IMR-90 (cell line): ENCODE measurements at regions not wholly inside any gene's neighbourhood (a gene's known extent, or its start where the extent isn't known, plus 50 kb on each side); places are given as distances from the start of the nearest gene placed in this dataset.

Experiments
- ATAC-seq: fragments of 200-7000 bp; cut with Tn5 transposase; 2 replicates; pipeline ENCODE4 v1.9.1; 2020; ENCODE audit warnings: low read depth, mild to moderate bottlenecking, moderate library complexity
- BruUV-seq: library from RNA; stranded (reverse); fragments of 400-500 nt; replicated peaks from 2 replicates; lab custom pipeline; 2021; lab: Mats Ljungman, UMichigan
- CTCF ChIA-PET: fragments of 300-600 bp; formaldehyde crosslinking; extraction: SDS; loops from one replicate; lab custom pipeline; 2021; ENCODE audit warnings: antibody characterized with exemption; lab: Yijun Ruan, JAX
- POLR2A ChIA-PET: fragments of 300-600 bp; sonication (Branson Sonifier 250); formaldehyde crosslinking; loops from one replicate; lab custom pipeline; 2022; ENCODE audit warnings: antibody characterized with exemption; ENCODE audit not compliant: unreplicated experiment; lab: Charles Lee
- DNase-seq: peaks from one replicate; pipeline ENCODE4 v3.0.0; 2013
- H2AFZ ChIP-seq: replicated peaks from 2 replicates; pipeline ENCODE3; 2013; ENCODE audit warnings: low read length, mild to moderate bottlenecking; ENCODE audit not compliant: poor library complexity
- H2AK5ac ChIP-seq: 2 replicates; pipeline ENCODE4 v1.6.1; 2013; ENCODE audit warnings: low read depth, low read length, inconsistent platforms
- H2AK9ac ChIP-seq: replicated peaks from 2 replicates; pipeline ENCODE3; 2013; ENCODE audit warnings: mild to moderate bottlenecking, low read depth, low read length, moderate library complexity; ENCODE audit not compliant: poor library complexity
- H2BK120ac ChIP-seq: 2 replicates; pipeline ENCODE4 v1.6.1; 2013; ENCODE audit warnings: low read depth, low read length, inconsistent platforms
- H2BK15ac ChIP-seq: 3 replicates; pipeline ENCODE4 v1.6.1; 2013; ENCODE audit warnings: low read depth, low read length, inconsistent platforms
- H2BK20ac ChIP-seq: 2 replicates; pipeline ENCODE4 v1.6.1; 2013; ENCODE audit warnings: low read depth, mild to moderate bottlenecking, inconsistent platforms, low read length, moderate library complexity
- H2BK5ac ChIP-seq: 2 replicates; pipeline ENCODE4 v1.6.1; 2013; ENCODE audit warnings: mild to moderate bottlenecking, low read depth, low read length, inconsistent platforms; ENCODE audit not compliant: poor library complexity, severe bottlenecking
- H3K14ac ChIP-seq: replicated peaks from 2 replicates; pipeline ENCODE4 v1.6.1; 2013; ENCODE audit warnings: low read depth, low read length, inconsistent platforms
- H3K18ac ChIP-seq: 2 replicates; pipeline ENCODE4 v1.6.1; 2013; ENCODE audit warnings: low read depth, low read length, control low read depth
- H3K23ac ChIP-seq: 2 replicates; pipeline ENCODE4 v1.6.1; 2013; ENCODE audit warnings: low read depth, low read length, inconsistent platforms
- H3K27ac ChIP-seq: 2 replicates; pipeline ENCODE4 v1.5.1; 2013; ENCODE audit warnings: mild to moderate bottlenecking, control low read depth, low read length; ENCODE audit not compliant: insufficient read depth
- H3K27me3 ChIP-seq: 2 replicates; pipeline ENCODE4 v1.6.1; 2013; ENCODE audit warnings: low read length; ENCODE audit not compliant: control insufficient read depth, insufficient read depth
- H3K36me3 ChIP-seq: 2 replicates; pipeline ENCODE4 v1.6.1; 2013; ENCODE audit warnings: low read length, mixed read lengths; ENCODE audit not compliant: control insufficient read depth, insufficient read depth
- H3K4ac ChIP-seq: 2 replicates; pipeline ENCODE4 v1.6.1; 2013; ENCODE audit warnings: low read depth, low read length, inconsistent platforms
- H3K4me1 ChIP-seq: 2 replicates; pipeline ENCODE4 v1.6.1; 2013; ENCODE audit warnings: low read length, mixed read lengths; ENCODE audit not compliant: control insufficient read depth, insufficient read depth
- H3K4me2 ChIP-seq: 2 replicates; pipeline ENCODE4 v1.6.1; 2013; ENCODE audit warnings: low read depth, mild to moderate bottlenecking, control low read depth, low read length, moderate library complexity
- H3K4me3 ChIP-seq: 2 replicates; pipeline ENCODE4 v1.5.1; 2013; ENCODE audit warnings: low read depth, mild to moderate bottlenecking, control low read depth, low read length, moderate library complexity; ENCODE audit not compliant: insufficient read depth
- H3K56ac ChIP-seq: 2 replicates; pipeline ENCODE4 v1.6.1; 2013; ENCODE audit warnings: low read length, inconsistent platforms; ENCODE audit not compliant: insufficient read depth; ENCODE audit errors: extremely low read depth
- H3K79me1 ChIP-seq, 2 experiments: 2 replicates each; pipeline ENCODE4 v1.6.1; 2013; ENCODE audit warnings: low read length in 2 of 2, inconsistent platforms in 1 of 2, low read depth in 1 of 2
- H3K9ac ChIP-seq: 2 replicates; pipeline ENCODE4 v1.6.1; 2013; ENCODE audit warnings: low read depth, low read length, control low read depth
- H3K9me1 ChIP-seq: 2 replicates; pipeline ENCODE4 v1.6.1; 2013; ENCODE audit warnings: low read length, inconsistent platforms; ENCODE audit not compliant: insufficient read depth
- H3K9me3 ChIP-seq: 2 replicates; pipeline ENCODE4 v1.6.1; 2013; ENCODE audit warnings: low read length; ENCODE audit not compliant: control insufficient read depth, insufficient read depth
- H4K20me1 ChIP-seq: 2 replicates; pipeline ENCODE4 v1.6.1; 2013; ENCODE audit warnings: low read length, inconsistent platforms; ENCODE audit not compliant: insufficient read depth
- H4K5ac ChIP-seq: 2 replicates; pipeline ENCODE4 v1.6.1; 2013; ENCODE audit warnings: mild to moderate bottlenecking, low read depth, low read length, control low read depth
- H4K8ac ChIP-seq, 2 experiments: 2 replicates each; pipeline ENCODE4 v1.6.1; 2013; ENCODE audit warnings: low read depth in 2 of 2, low read length in 2 of 2, control low read depth in 1 of 2, inconsistent platforms in 1 of 2
- H4K91ac ChIP-seq: 2 replicates; pipeline ENCODE4 v1.6.1; 2013; ENCODE audit warnings: low read depth, low read length, inconsistent platforms; ENCODE audit not compliant: insufficient read depth
- BHLHE40 ChIP-seq: fragments of 150-350 bp; IDR thresholded peaks from 2 replicates; pipeline ENCODE4 v1.6.1; 2016; ENCODE audit warnings: mild to moderate bottlenecking, low read depth, low read length
- CHD1 ChIP-seq: IDR thresholded peaks from 2 replicates; pipeline ENCODE4 v1.6.1; 2012; ENCODE audit warnings: low read depth, low read length, improper control_type of control experiment
- FOS ChIP-seq: fragments of 150-350 bp; IDR thresholded peaks from 2 replicates; pipeline ENCODE4 v1.6.1; 2016; ENCODE audit warnings: low read depth, low read length
- MAFK ChIP-seq: IDR thresholded peaks from 2 replicates; pipeline ENCODE4 v1.6.1; 2012; ENCODE audit warnings: low read depth, low read length, improper control_type of control experiment
- MAZ ChIP-seq: IDR thresholded peaks from 2 replicates; pipeline ENCODE4 v1.6.1; 2012; ENCODE audit warnings: low read depth, mild to moderate bottlenecking, low read length, improper control_type of control experiment, moderate library complexity, borderline replicate concordance
- NFE2L2 ChIP-seq: fragments of 150-350 bp; IDR thresholded peaks from 2 replicates; pipeline ENCODE4 v1.6.1; 2016; ENCODE audit warnings: low read depth, mild to moderate bottlenecking, low read length
- RAD21 ChIP-seq: IDR thresholded peaks from 2 replicates; pipeline ENCODE4 v1.6.1; 2012; ENCODE audit warnings: low read length, improper control_type of control experiment
- RCOR1 ChIP-seq: IDR thresholded peaks from 2 replicates; pipeline ENCODE4 v1.6.1; 2012; ENCODE audit warnings: mild to moderate bottlenecking, low read length, improper control_type of control experiment; ENCODE audit not compliant: insufficient replicate concordance
- RFX5 ChIP-seq: IDR thresholded peaks from 2 replicates; pipeline ENCODE4 v1.8.0; 2012; ENCODE audit warnings: low read depth, mild to moderate bottlenecking, low read length, moderate library complexity
- SMC3 ChIP-seq: fragments of 150-350 bp; IDR thresholded peaks from 2 replicates; pipeline ENCODE4 v1.6.1; 2016; ENCODE audit warnings: low read depth, mild to moderate bottlenecking, antibody characterized with exemption, low read length, moderate library complexity
- whole genome bisulfite sequencing, 2 experiments: methylation state at CpG; one replicate each; pipeline versions ENCODE4 v1.1.5 to v1.1.7; 2013; ENCODE audit warnings: missing lambda C conversion rate in 2 of 2; ENCODE audit not compliant: insufficient read length in 1 of 2; ENCODE audit errors: extremely low coverage in 2 of 2; 5-methylcytosine and 5-hydroxymethylcytosine counted together
- dilution Hi-C: fragments of 300-500 bp; cut with HindIII; formaldehyde crosslinking; loops from one replicate; pipeline ENCODE4 v1.14.3; 2018; ENCODE audit warnings: low sequenced_read_pairs; ENCODE audit not compliant: unreplicated experiment
- in situ Hi-C: fragments of 300-500 bp; cut with MboI; formaldehyde crosslinking; loops from 3 replicates; pipeline ENCODE4 v1.14.3; 2019; ENCODE audit warnings: low sequenced_read_pairs, inconsistent platforms, mixed read lengths
- intact Hi-C: fragments of 100-400 bp; cut with micrococcal nuclease; formaldehyde crosslinking; loops from 2 replicates; pipeline ENCODE4 v1.10.0; 2022
- TF ChIP-seq, protein P1 (sequence below): fragments of 150-350 bp; IDR thresholded peaks from 2 replicates; pipeline ENCODE4 v1.6.1; 2016; ENCODE audit warnings: low read depth, mild to moderate bottlenecking, low read length, moderate library complexity, borderline replicate concordance
- TF ChIP-seq, protein P2 (sequence below): conservative IDR thresholded peaks from 2 replicates; pipeline ENCODE4 v1.5.1; 2012; ENCODE audit warnings: mild to moderate bottlenecking, low read depth, low read length, improper control_type of control experiment
- TF ChIP-seq, protein P3 (sequence below): fragments of 150-350 bp; IDR thresholded peaks from 2 replicates; pipeline ENCODE4 v1.6.1; 2017; ENCODE audit warnings: mild to moderate bottlenecking, antibody characterized with exemption, low read length, low read depth

DNA sequence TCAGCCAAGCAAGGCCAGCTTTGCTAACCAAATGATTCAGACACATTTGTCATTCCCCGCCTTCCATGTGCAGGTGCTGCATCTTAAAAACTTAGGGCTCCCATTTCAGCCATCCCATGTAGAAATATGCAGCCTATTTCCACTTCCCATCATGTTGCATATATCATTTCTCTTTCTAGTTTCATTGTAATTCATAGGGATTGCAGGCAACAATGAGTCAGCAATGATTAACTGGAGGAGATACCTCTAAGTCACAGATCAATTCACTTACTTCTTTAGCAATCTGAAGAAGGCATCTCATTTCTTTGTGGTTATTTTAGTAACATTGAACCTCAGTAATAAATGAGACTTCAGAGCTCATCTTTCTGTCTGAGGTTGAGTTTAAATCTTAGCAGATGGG lies 276.1 kb upstream of the PKDCC start:
- Histone ChIP-seq H4K5ac (no peak overlapping the region), H3K4me2 (no peak overlapping the region), H2AK5ac (no peak overlapping the region), H2BK20ac (no peak overlapping the region), H3K4me1 (no peaks in the 10 kb centered on the region), H2AK9ac (no peak overlapping the region), H3K27me3 (no peaks in the 10 kb centered on the region; the same call in 1 of the 2 replicates), H3K23ac (no peak overlapping the region), H3K79me1 (no peaks in the 10 kb centered on the region), H3K9me3 (no peaks in the 10 kb centered on the region), H4K91ac (no peak overlapping the region), H2BK15ac (no peak overlapping the region), H3K27ac (no peak overlapping the region), H2BK120ac (no peak overlapping the region), H3K56ac (no peak overlapping the region), H3K4ac (no peak overlapping the region), H2BK5ac (no peak overlapping the region), H4K8ac (no peak overlapping the region), H2AFZ (no peak overlapping the region), H3K4me3 (no peak overlapping the region), H3K9me1 (no peaks in the 10 kb centered on the region), H3K14ac (no peak overlapping the region), H4K20me1 (no peaks in the 10 kb centered on the region), H3K36me3 (no peaks in the 10 kb centered on the region), H3K9ac (no peak overlapping the region), H3K18ac (no peak overlapping the region)
- TF ChIP-seq, protein P1, sequence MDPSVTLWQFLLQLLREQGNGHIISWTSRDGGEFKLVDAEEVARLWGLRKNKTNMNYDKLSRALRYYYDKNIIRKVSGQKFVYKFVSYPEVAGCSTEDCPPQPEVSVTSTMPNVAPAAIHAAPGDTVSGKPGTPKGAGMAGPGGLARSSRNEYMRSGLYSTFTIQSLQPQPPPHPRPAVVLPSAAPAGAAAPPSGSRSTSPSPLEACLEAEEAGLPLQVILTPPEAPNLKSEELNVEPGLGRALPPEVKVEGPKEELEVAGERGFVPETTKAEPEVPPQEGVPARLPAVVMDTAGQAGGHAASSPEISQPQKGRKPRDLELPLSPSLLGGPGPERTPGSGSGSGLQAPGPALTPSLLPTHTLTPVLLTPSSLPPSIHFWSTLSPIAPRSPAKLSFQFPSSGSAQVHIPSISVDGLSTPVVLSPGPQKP = no peak
- TF ChIP-seq MAZ (no peak), FOS (no peak), RFX5 (no peak), MAFK (no peak), CHD1 (no peak), RAD21 (no peak), SMC3 (no peak), NFE2L2 (no peak), RCOR1 (no peak), BHLHE40 (no peak)
- TF ChIP-seq, protein P2, sequence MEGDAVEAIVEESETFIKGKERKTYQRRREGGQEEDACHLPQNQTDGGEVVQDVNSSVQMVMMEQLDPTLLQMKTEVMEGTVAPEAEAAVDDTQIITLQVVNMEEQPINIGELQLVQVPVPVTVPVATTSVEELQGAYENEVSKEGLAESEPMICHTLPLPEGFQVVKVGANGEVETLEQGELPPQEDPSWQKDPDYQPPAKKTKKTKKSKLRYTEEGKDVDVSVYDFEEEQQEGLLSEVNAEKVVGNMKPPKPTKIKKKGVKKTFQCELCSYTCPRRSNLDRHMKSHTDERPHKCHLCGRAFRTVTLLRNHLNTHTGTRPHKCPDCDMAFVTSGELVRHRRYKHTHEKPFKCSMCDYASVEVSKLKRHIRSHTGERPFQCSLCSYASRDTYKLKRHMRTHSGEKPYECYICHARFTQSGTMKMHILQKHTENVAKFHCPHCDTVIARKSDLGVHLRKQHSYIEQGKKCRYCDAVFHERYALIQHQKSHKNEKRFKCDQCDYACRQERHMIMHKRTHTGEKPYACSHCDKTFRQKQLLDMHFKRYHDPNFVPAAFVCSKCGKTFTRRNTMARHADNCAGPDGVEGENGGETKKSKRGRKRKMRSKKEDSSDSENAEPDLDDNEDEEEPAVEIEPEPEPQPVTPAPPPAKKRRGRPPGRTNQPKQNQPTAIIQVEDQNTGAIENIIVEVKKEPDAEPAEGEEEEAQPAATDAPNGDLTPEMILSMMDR = no peak
- TF ChIP-seq, protein P3, sequence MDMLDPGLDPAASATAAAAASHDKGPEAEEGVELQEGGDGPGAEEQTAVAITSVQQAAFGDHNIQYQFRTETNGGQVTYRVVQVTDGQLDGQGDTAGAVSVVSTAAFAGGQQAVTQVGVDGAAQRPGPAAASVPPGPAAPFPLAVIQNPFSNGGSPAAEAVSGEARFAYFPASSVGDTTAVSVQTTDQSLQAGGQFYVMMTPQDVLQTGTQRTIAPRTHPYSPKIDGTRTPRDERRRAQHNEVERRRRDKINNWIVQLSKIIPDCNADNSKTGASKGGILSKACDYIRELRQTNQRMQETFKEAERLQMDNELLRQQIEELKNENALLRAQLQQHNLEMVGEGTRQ = no peak
- no peak for ATAC-seq
- ChIA-PET CTCF (no interaction called here), POLR2A (no interaction called here)
- in situ Hi-C loops (no loop called here), intact Hi-C loops (no loop called here), dilution Hi-C loops (no loop called here)
- WGBS, 2 experiments = no CpG with 5 or more reads among the region's 1 CpG
- DNase-seq = no peak
- BruUV-seq = no TSS peak
